ENCODE measurements at regions not wholly inside any gene's neighbourhood (a gene's known extent, or its start where the extent isn't known, plus 50 kb on each side); places are given as distances from the start of the nearest gene placed in this dataset.

DNA sequence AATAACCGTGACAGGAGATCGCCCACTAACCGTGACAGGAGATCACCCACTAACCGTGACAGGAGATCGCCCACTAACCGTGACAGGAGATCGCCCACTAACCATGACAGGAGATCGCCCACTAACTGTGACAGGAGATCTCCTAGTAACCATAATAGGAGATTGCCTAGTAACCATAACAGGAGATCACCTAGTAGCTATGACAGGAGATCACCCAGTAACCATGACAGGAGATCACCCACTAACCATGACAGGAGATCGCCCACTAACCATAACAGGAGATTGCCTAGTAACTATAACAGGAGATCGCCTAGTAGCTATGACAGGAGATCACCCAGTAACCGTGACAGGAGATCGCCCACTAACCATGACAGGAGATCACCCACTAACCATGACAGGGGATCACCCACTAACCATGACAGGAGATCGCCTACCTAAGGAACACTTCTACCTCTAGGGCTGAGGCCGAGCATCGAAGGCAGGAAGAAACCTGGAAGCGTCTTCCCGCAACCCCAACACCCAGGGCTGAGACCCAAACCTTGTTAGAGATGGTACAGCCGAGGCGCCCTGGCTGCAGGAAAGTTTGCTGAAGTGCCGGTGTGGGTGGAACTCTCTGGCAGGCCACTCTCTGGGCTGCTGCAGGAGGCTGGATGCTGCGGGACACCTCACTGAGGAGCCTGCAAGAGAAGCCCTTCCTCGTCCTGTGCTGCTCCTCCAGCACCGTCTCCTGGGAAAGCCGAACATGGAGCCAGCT lies 67.5 kb upstream of the THY1 start:
- no peak for DNase-seq (ENCODE audit: low spot score)

- DNase-seq (ENCODE audit: low spot score): no peak
Measured at GRCh38 chr11:119489087-119489486, 66.1 kb upstream of the THY1 start.

DNA sequence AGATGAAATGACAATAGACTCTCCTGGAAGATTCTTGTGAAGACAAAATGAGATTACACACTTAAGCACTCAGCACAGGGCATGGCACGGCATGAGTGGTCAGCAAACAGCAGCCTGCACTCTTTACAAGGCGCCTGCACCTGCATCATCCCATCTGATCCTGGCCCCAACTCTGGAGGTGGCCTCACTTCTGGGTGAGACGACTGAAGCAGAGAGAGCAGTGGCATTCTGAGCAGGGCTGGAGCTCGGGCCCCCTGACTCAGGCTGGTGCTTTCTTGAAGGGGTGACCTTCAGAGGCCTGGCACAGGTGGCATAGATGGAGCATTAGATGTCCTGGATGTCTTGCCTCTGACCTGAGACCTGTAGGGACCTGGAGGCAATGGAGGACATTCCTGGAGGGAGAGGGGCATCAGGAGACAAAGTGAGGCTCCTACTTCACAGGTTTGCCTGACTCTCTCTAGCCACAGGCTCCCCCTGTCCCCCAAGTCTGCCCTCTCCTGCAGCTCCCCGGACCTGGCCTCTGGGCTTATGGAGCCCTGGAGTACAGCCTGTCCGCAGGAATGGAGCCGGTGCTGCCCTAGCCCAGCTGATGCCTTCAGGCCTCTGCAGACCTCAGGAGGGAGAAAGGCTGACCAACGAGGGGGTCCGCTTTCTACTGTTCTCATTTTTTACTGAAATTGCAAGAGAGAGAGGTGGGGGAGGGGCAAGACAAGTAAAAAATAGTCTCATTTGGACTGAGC lies 65.5 kb upstream of the THY1 start:
- DNase-seq (ENCODE audit: low spot score): no peak

GRCh38 chr11:119486691-119487259 lies 63.8 kb upstream of the THY1 start:
- no peak for DNase-seq (ENCODE audit: low spot score)

GRCh38 chr11:119486016-119486415 lies 63.0 kb upstream of the THY1 start:
- DNase-seq (ENCODE audit: low spot score): no peak

DNA sequence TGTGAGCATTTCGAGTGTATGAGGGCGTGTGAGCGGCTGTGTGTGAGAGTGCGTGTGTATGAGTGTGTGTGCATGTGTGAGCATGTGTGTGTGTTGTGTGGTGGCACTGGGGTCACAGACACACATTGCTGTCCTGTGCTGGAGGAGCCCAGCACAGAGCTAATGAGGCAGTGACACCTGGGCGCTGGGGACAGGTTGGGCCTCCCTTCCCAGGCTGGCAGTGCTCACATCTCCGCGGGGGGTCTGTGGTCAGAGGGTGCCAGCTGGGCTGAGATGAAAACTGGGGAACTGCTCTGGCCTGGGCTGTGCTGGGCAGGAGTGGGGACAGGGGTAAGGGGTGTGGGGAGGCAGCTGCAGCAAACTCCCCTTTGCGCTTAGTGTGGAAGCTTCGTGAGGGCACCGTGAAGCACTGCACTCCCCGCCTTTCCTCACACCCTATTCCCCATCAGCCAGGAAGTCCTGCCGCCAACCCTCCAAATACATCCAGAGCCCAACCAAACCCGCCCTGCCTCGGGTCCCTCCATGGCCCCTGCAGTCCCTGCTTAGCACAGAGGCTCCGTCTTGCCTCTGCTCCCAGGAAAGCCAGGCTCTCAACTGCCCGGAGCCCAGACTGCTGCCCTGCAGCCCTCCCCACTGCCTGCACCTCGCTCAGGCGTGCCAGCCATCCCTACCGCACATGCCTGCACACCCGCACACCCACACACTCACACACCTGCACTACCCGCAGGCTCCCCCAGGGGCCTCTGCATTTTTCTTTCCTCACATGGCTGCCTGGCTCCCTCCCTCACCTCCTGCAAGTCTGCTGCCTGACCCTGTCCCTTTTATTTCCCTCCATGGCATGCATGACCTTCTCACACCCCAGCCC lies 62.0 kb upstream of the THY1 start:
- DNase-seq (ENCODE audit: low spot score): no peak

DNA sequence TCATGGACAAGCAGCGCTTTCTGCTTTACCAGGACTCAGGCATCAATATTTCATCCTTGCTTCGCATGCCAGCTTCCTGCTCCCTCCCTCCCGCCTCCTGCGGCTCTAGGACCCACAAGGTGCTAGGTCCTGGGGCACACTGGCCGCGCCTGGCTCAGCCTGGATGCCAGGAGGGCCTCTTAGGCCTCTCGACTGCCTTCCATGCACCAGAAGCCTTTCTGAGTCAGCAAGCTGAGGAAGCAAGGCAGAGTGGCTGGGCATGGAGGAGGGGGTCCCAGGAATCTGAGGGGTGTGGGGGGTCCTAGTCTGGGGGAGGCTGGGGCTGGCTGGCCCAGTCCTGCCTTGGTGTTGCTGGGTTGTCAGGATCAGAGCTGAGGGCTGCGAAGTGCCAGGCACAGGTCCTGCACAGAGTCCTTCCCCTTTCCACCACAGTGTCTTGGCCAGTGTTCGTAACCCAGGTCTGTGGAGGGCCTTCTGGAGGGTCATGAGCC lies 61.0 kb upstream of the THY1 start:
- DNase-seq (ENCODE audit: low spot score): no peak

DNA sequence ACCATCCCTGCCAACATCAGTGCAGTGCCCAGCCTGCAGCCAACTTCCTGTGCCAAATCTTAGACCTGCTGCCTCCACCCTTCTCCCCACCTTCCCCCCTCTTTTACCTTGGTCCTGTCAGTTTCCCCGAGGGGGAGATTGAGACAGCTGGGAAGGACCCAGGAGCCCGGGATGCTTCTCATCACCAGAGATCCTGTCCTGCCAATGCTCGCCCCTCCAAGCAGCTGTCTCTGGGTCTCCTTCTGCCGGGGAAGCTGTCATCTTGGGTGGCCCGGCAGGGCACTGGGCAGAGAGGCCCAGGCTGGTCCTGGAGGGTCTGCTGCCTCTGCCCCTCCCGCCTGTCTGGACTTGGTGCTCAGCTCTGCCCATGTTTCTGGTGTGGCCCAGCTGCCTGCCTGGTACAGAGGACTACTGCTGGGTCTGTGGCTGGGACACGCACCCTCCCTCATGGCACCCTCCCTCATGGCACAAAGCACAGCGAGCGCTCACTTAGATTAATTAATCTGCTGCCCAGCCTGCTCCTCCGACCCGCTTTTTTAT lies 60.4 kb upstream of the THY1 start:
- no peak for DNase-seq (ENCODE audit: low spot score)

- DNase-seq (ENCODE audit: low spot score): no peak
Measured at GRCh38 chr11:119482521-119483011, 59.6 kb upstream of the THY1 start.

DNA sequence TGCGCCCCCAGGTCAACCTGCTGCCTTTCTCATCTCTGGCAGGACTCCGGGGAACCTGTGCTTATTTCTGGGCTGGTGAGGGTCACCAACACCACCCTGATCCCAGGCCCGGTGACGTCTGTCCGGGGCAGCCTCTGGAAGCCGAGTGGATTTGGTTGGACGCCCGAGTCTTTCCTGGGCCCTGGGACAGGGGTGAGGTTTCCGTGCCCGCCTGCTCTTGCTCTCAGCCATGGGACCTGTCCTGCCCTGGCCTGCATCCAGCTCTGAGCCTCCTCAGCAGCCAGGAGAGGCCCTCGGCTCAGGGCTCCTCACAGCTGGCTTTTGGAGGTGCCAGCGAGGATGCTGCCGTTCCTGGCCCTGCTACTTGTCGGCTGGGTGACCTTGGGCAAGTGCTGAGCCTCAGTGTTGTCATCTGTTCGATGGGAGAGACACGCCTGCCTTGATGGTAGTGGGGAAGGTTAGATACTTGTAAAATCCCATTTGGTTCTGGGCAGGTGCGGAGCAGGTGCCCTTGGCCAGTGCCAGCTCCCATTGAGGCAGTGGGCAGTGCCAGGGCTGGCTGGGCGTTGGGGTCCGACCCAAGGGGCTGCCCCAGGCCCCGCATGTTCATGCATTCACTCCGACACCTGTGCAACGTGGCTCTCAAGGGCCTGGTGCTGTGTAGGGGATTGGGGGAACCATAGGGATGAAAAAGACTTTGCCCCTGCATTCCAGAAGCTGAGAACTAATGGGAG lies 58.9 kb upstream of the THY1 start:
- DNase-seq (ENCODE audit: low spot score): peak; percentile 35

- peak; percentile 99 for DNase-seq (ENCODE audit: low spot score)
Measured at GRCh38 chr11:119481021-119481666, 58.2 kb upstream of the THY1 start.

GRCh38 chr11:119480380-119481020 lies 57.5 kb upstream of the THY1 start:
- DNase-seq (ENCODE audit: low spot score): no peak

DNA sequence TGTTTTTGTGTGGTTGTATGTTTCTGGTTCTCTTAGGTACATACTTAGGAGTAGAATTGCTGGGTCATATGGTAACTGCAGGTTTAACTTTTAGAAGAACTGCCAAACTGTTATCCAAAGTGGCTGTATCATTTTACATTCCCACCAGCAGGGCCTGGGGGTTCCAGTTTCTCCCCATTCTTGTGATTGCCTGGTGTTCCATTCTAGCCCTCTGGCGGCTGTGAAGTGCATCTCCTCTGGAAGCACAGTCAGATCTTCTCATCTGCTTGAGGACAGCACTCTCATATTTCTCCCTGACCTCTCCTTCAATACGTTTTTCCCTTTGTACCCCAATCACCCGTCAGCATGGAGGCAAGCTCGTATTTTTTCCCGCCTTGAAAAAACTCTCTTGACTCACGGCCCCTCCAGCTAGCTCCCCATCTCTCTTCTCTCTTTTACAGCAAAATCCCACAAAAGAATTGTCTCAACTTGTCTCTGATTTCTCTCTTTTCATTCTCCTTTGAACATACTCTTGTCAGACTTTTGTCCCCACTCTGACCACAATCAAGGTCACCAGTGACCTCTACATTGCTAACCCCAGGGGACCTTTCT lies 56.8 kb upstream of the THY1 start:
- no peak for DNase-seq (ENCODE audit: low spot score)

DNA sequence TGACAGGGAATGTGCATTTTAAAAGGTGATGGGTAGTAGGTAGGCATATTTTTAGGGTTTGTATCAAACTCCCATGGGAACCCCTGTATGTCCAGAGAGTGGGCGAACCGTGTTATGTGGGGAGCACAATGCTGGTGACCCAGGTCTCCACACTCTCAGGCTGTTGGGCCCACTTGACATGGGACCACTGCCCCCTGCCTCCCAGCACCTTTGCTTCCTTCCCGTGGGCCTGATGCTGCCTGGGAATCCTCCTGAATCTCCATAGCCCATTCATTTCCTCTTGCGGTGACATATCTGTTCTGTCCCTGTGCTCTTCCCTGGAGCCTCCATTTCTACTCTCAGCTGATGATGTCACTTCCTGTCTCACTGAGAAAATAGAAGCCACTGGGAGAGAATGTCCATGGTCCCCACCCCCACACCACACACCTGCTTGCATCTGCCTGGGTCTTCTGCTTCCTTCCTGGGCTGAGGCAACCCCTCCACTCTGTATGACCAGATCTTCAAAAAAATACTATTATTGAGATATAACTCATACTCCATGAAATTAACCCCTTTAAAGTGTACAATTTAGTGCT lies 55.8 kb upstream of the THY1 start:
- no peak for DNase-seq (ENCODE audit: low spot score)

DNA sequence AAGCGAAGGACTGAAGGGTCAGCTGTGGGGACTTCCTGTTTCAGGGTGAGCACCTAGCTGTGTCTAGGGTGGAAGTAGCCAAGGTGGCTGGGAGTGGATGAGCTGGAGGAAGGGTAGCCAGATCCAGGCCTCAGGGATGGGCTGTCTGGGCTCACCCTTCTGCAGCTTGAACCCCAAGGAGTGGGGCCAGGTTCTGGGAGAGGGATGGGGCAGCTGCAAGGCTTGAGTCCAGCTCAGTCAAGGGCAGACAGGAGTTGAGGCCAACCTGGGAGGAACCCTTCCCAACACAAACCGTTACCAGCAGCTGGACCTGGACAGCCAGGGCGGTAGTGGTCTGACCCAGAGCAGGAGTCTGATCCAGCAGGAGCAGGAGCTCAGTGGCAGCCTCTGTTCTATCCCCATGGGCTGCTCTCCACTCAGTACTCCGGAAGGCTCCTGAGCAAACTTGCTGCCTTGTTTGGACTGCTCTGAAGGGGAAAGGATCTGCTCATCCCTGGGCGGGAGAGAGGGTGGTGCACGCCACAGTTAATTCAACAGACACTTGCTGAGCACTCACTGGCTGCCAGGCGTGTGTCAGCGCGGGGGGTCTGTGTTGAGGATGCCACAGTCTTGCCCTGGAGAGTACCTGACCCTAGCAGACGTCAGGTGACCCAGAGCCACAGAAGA lies 53.8 kb upstream of the THY1 start:
- no peak for DNase-seq (ENCODE audit: low spot score)

GRCh38 chr11:119476038-119476437 lies 53.1 kb upstream of the THY1 start:
- DNase-seq (ENCODE audit: low spot score): no peak

GRCh38 chr11:119474682-119475596 lies 52.0 kb upstream of the THY1 start:
- DNase-seq (ENCODE audit: low spot score): peak; percentile 77

All from hepatic stellate cell (primary cell).